Medulla oblongata (tissue), 1 donor: ENCODE measurements at regions not wholly inside any gene's neighbourhood (a gene's known extent, or its start where the extent isn't known, plus 50 kb on each side); places are given as distances from the start of the nearest gene placed in this dataset.

ENCODE experiments used
- DNase-seq: peaks from one replicate; pipeline ENCODE4 v3.0.0-alpha.2; 2015; ENCODE audit errors: extremely low spot score

DNA sequence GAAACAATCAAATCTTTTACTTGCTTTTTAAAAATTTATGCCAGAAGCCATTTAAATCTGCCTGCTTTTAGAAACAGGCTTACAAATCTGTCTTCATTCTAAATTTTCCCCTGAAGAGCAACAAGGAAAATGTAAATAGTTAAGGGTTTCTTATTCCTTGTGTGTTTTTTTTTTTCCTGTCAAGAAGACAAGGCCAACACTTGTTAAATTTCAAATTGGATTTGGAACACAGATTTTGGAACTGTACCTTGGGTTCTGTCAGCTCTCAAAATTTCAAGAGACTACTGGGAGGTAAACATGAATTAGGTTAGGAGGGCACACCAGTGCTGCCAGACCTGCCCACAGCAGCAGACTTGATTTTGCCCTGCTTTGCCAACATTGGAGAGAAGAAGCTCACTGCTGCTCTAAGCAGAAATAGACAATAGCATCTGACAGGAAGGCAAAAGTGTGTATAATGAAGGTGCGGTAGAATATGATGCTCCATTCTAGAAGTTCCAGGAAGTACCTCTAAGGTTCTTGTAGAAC is 121.7 kb downstream of the NHLRC3 start:
- DNase-seq, result no peak

GRCh38 chr13:39167018-39167417 is 128.8 kb downstream of the NHLRC3 start:
- DNase-seq, result no peak

- DNase-seq, result no peak
Observed at GRCh38 chr13:39170711-39171110, 132.5 kb downstream of the NHLRC3 start.

DNA sequence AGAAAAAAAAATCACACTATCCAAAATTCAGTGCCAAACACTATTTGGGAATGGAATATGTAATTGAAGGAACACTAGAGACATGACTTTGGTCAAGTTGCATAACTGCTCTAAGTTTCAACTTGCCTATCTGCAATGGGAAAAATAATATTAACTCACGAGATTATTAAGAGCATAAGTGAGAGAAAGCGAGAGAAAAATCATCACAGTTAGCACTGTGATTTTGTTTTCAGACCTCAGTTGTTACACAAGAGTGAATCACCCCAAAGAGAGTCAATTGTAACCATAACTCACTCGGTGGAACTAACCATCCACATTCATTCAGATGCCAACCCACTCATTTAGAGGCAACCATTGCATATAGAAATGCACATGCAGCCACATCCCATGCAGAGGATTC is 147.1 kb downstream of the NHLRC3 start:
- DNase-seq, result no peak

DNA sequence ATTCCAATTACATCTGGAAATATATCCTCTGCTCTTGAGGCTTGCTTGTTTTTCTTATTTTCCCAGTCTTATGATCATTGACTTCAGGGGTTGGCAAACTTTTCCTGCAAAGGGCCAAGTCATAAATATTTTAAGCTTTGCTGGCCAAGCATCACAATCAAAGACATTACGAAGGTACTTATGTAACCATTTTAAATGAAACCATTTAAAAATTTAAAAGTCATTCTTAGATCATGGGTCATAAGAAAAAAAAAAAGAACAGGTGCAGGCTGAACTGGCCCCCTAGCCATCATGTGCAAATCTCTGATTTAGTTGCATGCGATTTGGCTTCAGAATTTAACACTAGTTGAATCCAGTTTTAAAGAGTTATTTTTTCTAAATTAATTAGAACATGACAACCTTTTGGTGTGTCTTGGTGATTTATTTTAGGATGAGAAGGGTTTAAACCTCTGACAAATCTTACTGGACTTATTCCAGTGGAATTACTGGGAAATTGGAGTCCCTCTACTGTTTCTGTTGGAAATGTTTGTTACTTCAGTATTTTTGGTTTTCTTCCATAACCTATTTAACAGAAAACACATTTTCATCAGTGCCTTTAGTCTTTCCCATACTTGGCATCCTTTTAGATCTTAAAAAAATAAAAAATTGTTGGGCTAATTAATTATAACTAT is 148.1 kb downstream of the NHLRC3 start:
- peak; percentile 23 for DNase-seq

- no peak for DNase-seq
Observed at GRCh38 chr13:39189778-39190177, 151.5 kb downstream of the NHLRC3 start.

GRCh38 chr13:39196965-39197646 is 158.8 kb downstream of the NHLRC3 start:
- DNase-seq, result no peak

DNA sequence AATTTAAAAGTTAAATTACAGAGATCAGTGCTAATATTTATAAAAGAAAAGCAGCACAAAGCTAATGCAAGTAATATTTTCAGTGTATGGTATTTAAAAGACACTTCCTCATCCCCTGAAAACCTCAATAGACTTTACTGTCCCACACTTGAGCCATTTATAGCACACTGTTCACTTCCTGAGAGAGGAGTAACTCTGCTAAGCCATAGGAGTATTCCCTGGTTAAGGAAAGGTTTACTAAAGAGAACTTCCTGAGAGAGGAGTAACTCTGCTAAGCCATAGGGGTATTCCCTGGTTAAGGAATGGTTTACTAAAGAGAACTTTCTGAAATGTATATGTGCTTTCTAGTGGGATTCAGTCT is 159.4 kb downstream of the NHLRC3 start:
- DNase-seq, result no peak

DNA sequence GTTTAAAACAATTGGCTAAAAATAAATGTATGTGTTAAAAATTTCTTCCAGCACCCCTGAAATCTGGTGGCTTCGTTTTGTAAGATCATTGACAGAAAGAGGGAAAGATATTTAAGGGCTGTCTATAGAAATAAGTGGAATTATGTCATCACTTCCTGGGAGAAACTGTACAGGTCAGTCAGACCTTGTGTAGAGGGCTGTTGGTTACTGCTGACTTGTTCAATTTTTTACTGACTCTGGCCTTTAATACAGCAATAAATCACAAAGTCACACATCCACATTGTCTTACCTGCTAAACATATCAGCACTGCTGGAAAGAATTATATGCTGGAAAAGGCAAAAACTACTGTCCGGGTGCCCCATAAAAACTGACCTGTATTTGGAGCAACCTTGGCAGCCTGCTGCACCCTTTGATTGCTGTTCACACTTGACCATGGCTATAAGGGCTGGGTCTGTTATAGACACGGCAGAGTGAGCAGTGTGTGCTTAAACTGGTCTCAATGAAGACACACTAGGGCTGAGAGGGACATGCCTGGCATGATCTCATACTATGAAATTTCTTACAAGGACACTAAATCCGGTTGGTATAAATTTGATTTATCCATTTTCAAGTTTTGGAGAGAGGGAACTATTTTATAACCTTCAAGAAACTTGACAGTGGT is 162.1 kb downstream of the NHLRC3 start:
- no peak for DNase-seq

DNA sequence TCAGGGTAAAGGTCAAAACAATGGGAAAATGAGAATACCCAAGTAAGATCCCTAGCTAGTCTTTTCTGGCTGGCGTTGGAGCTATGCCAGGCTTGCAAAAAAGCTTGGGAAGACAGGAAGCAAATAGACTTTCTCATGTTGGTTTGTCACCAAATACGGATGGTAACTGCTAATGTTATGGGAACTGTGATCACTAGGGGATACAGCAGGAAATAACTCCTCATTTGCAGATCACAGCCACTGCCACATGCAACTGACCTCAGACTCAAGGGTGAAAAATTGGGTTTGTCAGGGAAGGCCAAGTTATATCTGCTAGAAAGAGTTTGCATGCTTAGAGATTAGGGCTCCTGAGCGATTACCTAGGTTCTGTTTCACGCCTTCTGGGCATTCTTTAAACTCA is 162.9 kb downstream of the NHLRC3 start:
- no peak for DNase-seq

DNA sequence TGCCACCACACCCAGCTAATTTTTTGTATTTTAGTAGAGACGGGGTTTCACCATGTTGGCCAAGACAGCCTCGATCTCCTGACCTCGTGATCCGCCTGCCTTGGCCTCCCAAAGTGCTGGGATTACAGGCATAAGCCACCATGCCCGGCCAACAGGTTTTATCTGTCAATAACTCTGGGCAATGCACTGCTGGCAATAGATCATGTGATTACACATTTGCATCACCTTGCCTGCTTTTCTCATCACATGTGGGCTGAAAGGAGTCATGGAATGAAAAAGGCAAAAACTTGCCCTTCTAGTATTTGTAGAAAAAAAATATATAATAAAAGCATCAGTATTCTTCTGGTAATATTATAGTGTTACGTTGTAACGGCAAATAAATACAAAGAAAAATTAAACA is 164.5 kb downstream of the NHLRC3 start:
- DNase-seq, result no peak

- DNase-seq, result no peak
Observed at GRCh38 chr13:39208636-39209035, 170.4 kb downstream of the NHLRC3 start.

GRCh38 chr13:39209731-39210531 is 171.7 kb downstream of the NHLRC3 start:
- DNase-seq, result no peak

DNA sequence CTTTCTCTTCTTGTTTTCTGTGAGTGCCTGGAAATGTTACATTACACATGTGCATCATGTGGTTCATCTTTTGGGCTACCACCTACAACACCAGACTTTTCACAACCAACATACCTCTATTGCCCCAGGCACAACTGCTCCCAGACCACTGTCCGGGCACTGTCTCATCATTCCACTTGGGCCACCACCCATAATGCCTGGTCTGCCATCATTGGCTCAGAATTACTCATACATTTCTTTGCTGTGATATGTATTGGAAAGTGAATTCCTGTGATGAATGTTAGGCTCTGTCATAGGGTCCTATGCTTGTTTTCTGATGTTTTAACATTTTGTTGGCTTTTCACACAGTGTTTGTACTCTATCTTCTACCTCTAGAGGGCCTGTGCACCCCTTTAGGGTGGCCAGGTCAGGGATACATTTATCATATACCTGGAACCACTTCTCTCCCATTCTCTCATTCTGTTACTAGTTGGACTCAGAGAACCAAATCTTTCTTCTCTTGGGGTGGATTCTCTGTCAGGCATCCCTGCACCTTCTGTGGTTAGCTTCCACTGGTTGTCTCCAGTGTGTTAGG is 172.8 kb downstream of the NHLRC3 start:
- DNase-seq, result no peak

DNA sequence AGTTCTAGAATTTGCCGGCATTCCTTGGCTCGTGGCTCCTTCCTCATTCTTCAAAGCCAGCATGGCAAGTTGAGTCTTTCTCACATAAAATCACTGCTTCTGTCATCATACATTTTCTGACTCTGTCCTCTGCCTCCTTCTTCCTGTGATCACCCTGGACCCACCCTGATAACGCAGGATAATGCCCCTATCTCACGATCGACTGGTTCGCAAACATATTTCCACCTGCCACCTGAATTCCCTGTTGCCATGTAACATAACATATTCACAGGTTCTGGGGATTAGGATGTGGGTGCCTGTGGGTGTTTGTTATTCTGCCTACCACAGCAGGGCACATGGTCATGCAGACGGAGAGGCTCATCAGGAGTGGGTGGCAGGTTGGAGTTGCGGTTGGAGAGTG is 177.7 kb downstream of the NHLRC3 start:
- no peak for DNase-seq

DNA sequence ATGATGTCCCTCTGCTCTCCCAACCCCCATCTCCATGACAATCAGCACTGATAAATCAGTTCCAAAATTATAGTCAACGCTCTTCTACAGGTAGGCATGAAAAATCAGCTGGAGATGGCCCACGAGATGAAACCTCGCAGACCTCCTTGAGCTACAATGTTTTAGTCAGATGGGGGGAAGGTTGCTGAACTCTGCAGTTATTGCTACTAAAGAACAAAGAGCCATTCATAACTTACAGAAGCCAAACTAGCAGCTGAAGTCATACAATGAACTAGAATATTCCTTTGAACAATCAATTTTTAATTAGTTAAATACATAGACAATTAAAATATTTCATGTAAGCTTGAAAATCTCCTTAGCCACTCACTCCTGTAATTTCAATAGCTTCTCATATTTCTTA is 179.2 kb downstream of the NHLRC3 start:
- DNase-seq, result peak; percentile 63

DNA sequence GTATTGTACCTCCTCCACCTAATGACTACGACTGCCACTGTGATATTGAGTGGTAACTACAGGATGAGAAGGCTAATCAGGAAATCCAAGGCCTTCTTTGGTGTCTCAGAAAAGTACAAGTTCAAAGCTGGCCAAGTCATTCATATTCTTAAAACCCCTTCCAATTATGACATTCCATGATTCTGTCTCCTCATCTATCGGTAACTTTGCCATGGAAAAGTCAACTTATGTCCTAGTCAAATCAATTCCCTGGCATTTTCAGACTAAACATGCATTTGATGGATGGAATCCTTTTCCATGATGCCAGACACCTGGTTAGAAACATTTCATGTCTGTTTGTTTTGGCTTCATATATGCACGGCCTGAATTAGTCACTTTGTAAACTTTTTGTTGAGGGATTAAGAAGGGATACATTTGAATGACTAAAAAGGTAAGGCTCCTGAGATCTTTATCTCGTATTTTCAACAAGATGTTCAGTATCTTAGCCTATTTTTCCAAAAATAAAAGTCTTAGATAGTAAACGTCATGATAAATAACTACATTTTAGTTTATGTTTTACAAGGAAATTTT is 186.5 kb downstream of the NHLRC3 start:
- DNase-seq, result no peak

DNA sequence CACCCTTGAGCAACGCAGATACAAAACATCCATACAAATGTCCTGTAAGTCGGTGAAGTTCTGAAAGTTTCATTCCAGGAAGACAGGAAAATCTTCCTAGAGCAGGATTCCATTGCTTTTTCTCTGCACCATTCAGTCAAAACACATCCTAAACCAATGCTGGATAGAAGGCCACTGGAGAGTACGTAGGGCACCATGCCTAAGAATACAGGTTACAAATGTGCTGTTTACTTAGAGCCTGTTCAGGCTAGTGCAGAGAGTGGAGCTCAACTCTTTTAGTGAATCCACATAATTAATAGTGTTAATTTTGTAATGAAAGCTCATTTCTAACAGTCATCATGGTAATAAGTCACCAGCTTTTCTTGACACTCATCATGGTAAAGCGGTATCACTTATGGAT is 187.6 kb downstream of the NHLRC3 start:
- no peak for DNase-seq

- DNase-seq, result no peak
Observed at GRCh38 chr13:39226359-39226758, 188.1 kb downstream of the NHLRC3 start.

DNA sequence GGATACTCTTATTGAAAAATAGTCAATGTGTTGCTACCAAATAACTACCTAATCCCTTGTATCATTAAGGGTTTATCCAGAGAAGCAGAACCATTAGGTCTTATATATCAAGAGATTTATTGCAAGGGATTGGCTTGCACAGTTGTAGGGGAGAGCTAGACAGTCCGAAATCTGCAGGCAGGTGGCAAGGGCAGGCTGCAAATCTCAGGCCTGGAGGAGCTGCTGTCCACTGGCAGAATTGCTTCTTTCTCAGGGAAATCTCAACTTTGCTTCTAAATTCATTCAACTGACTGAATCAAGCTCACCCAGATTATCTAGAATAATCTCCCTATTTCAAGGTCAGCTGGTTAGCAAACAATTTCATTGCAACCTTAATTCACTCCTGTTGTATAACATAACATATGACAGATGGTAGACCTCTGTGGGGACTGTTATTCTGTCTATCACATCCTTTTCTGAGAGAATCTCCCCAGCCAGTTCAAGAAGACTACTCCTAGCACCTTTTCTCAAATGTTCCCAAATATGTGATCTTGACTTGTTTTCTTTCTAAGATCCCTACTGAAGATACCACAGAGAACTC is 194.2 kb downstream of the NHLRC3 start:
- DNase-seq, result no peak

- no peak for DNase-seq
Observed at GRCh38 chr13:39232999-39233398, 194.7 kb downstream of the NHLRC3 start.
